Lung (tissue), 11 donors: ENCODE measurements at regions not wholly inside any gene's neighbourhood (a gene's known extent, or its start where the extent isn't known, plus 50 kb on each side); places are given as distances from the start of the nearest gene placed in this dataset.

Experiments
- ATAC-seq: fragments of 200-7000 bp; cut with Tn5 transposase; one replicate; pipeline ENCODE4 v1.9.1; 2020; ENCODE audit warnings: moderate number of reproducible peaks; ENCODE audit not compliant: insufficient read depth, low FRiP score
- DNase-seq, 3 donors: peaks; one replicate each; pipeline ENCODE4 v3.0.0-alpha.2; 2013 to 2017
- H3K27ac ChIP-seq, 2 donors: one replicate each; pipeline ENCODE4 v1.5.1; 2013; ENCODE audit warnings: mild to moderate bottlenecking in 2 of 2, moderate library complexity in 2 of 2, control low read depth in 1 of 2, inconsistent platforms in 1 of 2, low read depth in 1 of 2, low read length in 1 of 2
- H3K27me3 ChIP-seq, 3 donors: one replicate each; pipeline ENCODE4 v1.5.1; 2013; ENCODE audit warnings: low read length in 2 of 3; ENCODE audit not compliant: control insufficient read depth in 3 of 3, insufficient read depth in 3 of 3
- H3K36me3 ChIP-seq, 4 donors: one replicate each; pipeline ENCODE4 v1.5.1; 2013; ENCODE audit warnings: low read length in 4 of 4, mild to moderate bottlenecking in 1 of 4, moderate library complexity in 1 of 4; ENCODE audit not compliant: control insufficient read depth in 4 of 4, insufficient read depth in 4 of 4
- H3K4me1 ChIP-seq, 5 donors: one replicate each; pipeline ENCODE4 v1.5.1; 2013; ENCODE audit warnings: low read length in 5 of 5, mild to moderate bottlenecking in 2 of 5, moderate library complexity in 1 of 5; ENCODE audit not compliant: control insufficient read depth in 5 of 5, insufficient read depth in 5 of 5
- H3K4me3 ChIP-seq: one replicate; pipeline ENCODE4 v1.5.1; 2013; ENCODE audit warnings: mild to moderate bottlenecking, control low read depth, moderate library complexity
- H3K9ac ChIP-seq, 2 donors: one replicate each; pipeline ENCODE4 v1.5.1; 2013; ENCODE audit warnings: low read length in 2 of 2, control low read depth in 1 of 2; ENCODE audit not compliant: insufficient read depth in 1 of 2
- H3K9me3 ChIP-seq, 4 donors: one replicate each; pipeline ENCODE4 v1.5.1; 2013; ENCODE audit warnings: low read length in 3 of 4, mild to moderate bottlenecking in 1 of 4, moderate library complexity in 1 of 4; ENCODE audit not compliant: control insufficient read depth in 4 of 4, insufficient read depth in 3 of 4
- CTCF ChIP-seq: IDR thresholded peaks from 2 replicates; pipeline ENCODE4 v1.5.1; 2012; ENCODE audit warnings: mild to moderate bottlenecking; ENCODE audit errors: control extremely low read depth, extremely low read depth
- WGBS, 2 donors: extraction: QIAGEN DNeasy Blood & Tissue Kit; methylation state at CpG; one replicate each; pipeline ENCODE4 v1.1.7; 2013; 5-methylcytosine and 5-hydroxymethylcytosine counted together
- donor health status: control.
- donor health status: control.
- donor health status: Bipolar disorder and iron deficiency.
- donor health status: healthy.
- donor health status: DM: yes; HTN: yes; CAD: no.

- no peak for TF ChIP-seq CTCF
- Histone ChIP-seq H3K36me3 (no peaks in the 10 kb centered on the region), H3K4me1 (peaks cover 0 to 20% (median 3%) of the 10 kb centered on the region in 5 donors), H3K4me3 (no peak overlapping the region), H3K27me3 (no peaks in the 10 kb centered on the region), H3K27ac (no peak overlapping the region), H3K9me3 (peaks cover 0 to 2% (median 0%) of the 10 kb centered on the region in 4 donors), H3K9ac (no peak overlapping the region)
- ATAC-seq = no peak
- no peak for DNase-seq
- WGBS, 2 donors = 77 to 80% methylated on average over 6 of the region's 6 CpGs
Observed at GRCh38 chr2:8502316-8502715, 179.5 kb upstream of the ID2 start.

- ATAC-seq (no peak), DNase-seq (no peak)
- no peak overlapping the region for H3K9ac ChIP-seq
Observed at GRCh38 chr2:8505311-8505920, 176.4 kb upstream of the ID2 start.

GRCh38 chr2:8506746-8507145, 175.1 kb upstream of the ID2 start:
- WGBS, 2 donors = 67 to 77% methylated on average over 7 of the region's 7 CpGs
- no peaks in the 10 kb centered on the region for H3K36me3 ChIP-seq
- no peak overlapping the region for H3K27ac ChIP-seq
- no peak for DNase-seq
- no peak for ATAC-seq
- H3K4me3 ChIP-seq = no peak overlapping the region
- peaks cover 0 to 2% (median 0%) of the 10 kb centered on the region in 4 donors for H3K9me3 ChIP-seq
- no peak for TF ChIP-seq CTCF
- no peak overlapping the region for H3K9ac ChIP-seq
- H3K27me3 ChIP-seq = no peaks in the 10 kb centered on the region
- peaks cover 0 to 5% (median 0%) of the 10 kb centered on the region in 5 donors for H3K4me1 ChIP-seq

More at GRCh38 chr2:8505311-8505920, 176.4 kb upstream of the ID2 start:
- peaks cover 0 to 11% (median 3%) of the 10 kb centered on the region in 5 donors for H3K4me1 ChIP-seq
- no peak overlapping the region for H3K4me3 ChIP-seq
- 84 to 94% methylated on average over 10 of the region's 10 CpGs for WGBS, 2 donors
- TF ChIP-seq CTCF = no peak
- H3K27ac ChIP-seq = no peak overlapping the region
- H3K9me3 ChIP-seq = peaks cover 0 to 2% (median 0%) of the 10 kb centered on the region in 4 donors
- no peaks in the 10 kb centered on the region for H3K36me3 ChIP-seq
- H3K27me3 ChIP-seq = no peaks in the 10 kb centered on the region

- peaks cover 0 to 5% (median 0%) of the 10 kb centered on the region in 5 donors for H3K4me1 ChIP-seq
- DNase-seq = no peak
- H3K27me3 ChIP-seq = no peaks in the 10 kb centered on the region
- H3K9me3 ChIP-seq = peaks cover 0 to 2% (median 0%) of the 10 kb centered on the region in 4 donors
- H3K27ac ChIP-seq = no peak overlapping the region
- no peaks in the 10 kb centered on the region for H3K36me3 ChIP-seq
- no peak overlapping the region for H3K4me3 ChIP-seq
- TF ChIP-seq CTCF = no peak
- 84 to 88% methylated on average over 5 of the region's 5 CpGs for whole genome bisulfite sequencing, 2 donors
- no peak overlapping the region for H3K9ac ChIP-seq
- ATAC-seq = no peak
Observed at GRCh38 chr2:8508766-8509165, 173.1 kb upstream of the ID2 start.
